ENCODE measurements at regions not wholly inside any gene's neighbourhood (a gene's known extent, or its start where the extent isn't known, plus 50 kb on each side); places are given as distances from the start of the nearest gene placed in this dataset.

- no peak for DNase-seq
Observed at GRCh38 chr4:104811727-104812126, 317.0 kb upstream of the CXXC4 start.

- no peak for DNase-seq
Observed at GRCh38 chr4:104815665-104816064, 321.0 kb upstream of the CXXC4 start.

DNA sequence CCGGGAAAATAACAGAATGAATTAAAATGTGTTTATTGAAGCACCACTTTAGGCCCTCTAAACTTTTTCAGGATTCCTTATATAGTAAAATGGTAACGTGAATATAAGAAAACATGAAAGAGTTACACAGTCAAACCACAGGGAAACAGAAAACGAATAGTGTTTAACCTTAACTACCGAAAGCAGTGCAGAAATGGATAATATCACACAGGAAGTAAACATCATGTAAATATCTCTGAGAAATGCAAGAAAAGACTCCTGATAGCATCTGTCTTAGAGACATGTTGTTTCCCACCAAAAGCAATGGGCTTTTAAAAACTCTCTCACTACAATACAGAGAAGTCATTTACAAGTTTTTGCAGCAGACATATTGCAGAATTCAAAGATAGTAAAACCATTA lies 323.9 kb upstream of the CXXC4 start:
- no peak for DNase-seq

- DNase-seq = no peak
Observed at GRCh38 chr4:104826171-104826570, 320.5 kb upstream of the TET2 start.

- no peak for DNase-seq
Observed at GRCh38 chr4:104829761-104830160, 316.9 kb upstream of the TET2 start.

- no peak for DNase-seq
Observed at GRCh38 chr4:104848597-104849225, 298.0 kb upstream of the TET2 start.

DNA sequence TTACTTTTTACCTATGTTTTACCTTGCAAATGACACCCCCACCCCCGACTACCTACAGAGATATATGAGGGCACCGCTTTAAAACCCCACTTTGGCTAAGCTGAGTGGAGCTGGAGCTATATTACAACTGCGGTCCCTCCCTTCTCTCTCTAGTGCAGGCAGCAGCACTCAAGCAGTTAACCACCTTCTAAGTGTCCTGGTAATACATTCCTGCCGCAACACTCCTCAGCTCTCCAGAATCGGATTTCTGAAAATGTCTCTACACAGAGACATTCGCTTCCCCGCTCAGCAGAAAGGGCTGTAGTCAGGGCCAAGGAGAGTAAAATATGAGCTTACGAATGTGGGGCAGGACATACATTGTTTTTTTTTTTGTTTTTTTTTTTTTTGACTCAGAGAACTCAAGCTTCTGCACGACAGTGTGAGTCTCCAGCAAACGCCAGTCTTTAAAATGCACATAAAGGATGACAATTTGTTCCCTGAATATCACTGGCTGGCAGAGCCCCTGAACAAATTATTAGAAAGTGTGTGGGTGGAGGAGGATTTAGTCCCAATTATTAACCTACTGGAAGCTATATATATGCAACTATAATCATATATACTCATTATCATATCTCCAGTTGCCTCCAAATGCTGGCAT lies 287.0 kb upstream of the TET2 start:
- DNase-seq = no peak

DNA sequence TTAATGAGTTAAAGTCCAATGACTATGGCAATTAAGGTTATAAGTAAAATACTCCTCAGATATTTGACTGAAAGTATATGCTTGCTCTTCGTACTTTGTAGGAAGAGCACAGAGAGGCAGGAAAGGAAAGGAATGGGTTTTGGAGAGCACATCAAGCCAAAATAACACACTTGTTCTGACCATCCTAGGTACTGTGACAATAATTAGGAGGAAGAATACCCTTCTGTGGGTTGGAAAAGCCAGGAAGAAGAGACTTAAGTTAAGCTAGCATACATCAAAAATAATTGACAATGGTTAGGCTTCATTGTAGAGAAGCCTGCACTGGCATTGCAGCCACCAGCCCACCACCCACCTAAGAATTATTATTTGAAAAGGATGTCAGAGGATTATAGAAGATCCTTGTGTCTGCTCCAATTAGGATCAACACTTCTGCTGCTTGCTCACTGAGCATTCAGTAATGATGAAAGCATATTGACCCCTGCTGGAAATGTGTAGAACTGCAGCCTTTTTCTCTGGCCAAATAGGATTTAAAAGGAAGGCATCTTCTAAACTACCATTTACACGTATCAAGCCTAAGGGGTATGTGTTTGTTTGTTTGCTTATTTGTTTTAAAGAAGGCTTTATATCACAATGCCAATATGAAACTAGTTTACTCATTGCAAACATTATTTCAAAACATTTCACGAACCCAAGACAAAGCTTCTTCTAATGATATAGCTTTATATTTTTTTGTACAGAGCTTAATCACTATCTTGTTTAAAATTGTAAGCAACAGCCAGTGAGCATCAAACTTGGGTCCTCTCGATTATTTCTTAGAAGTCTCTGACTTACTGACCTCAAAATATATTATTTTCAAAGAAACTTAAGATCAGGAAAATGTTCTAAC lies 286.2 kb upstream of the TET2 start:
- DNase-seq = peak in 2 of 6 experiments; percentile 1 to 4

- DNase-seq = no peak
Observed at GRCh38 chr4:104866809-104867208, 279.9 kb upstream of the TET2 start.

GRCh38 chr4:104868533-104868932 lies 278.1 kb upstream of the TET2 start:
- no peak for DNase-seq

DNA sequence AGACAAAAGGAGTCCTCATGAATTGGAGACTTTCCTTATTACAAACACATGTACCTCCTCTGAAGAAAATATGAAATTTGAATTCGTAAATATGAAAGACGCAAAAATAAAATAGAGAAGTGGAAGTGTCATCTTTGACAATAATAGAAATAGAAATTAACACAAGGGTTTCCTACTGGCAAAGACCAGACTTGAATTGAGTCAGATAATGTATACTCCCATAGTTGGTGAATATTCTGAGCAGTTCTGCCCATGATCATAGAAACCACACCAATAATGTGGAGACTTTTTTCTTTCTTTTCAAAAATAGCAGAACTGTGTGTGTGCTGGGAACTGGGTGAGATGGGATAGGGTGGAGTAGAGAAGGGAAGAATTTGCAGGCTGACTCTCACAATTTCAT lies 277.7 kb upstream of the TET2 start:
- DNase-seq = no peak

GRCh38 chr4:104869831-104870230 lies 276.8 kb upstream of the TET2 start:
- DNase-seq = no peak

- DNase-seq = no peak
Observed at GRCh38 chr4:104870495-104871233, 276.0 kb upstream of the TET2 start.

GRCh38 chr4:104878936-104879335 lies 267.7 kb upstream of the TET2 start:
- DNase-seq = no peak

GRCh38 chr4:104879367-104879766 lies 267.3 kb upstream of the TET2 start:
- DNase-seq = no peak

DNA sequence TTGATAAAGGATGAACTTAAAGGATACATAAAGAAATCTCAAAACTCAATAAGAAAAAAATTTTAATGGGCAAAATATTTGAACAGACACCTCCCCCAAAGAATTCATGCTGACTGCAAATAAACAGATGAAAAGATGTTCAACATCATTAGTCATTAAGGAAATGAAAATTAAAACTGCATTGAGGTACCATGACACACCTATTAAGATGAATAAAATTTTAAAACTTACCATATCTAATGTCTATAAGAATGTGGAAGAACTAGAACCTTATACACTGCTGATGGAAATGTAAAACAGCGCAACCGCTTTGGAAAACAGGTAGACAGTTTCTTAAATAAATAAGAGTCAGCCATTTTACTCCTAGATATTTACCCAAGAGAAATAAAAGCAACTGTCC lies 266.8 kb upstream of the TET2 start:
- no peak for DNase-seq

DNA sequence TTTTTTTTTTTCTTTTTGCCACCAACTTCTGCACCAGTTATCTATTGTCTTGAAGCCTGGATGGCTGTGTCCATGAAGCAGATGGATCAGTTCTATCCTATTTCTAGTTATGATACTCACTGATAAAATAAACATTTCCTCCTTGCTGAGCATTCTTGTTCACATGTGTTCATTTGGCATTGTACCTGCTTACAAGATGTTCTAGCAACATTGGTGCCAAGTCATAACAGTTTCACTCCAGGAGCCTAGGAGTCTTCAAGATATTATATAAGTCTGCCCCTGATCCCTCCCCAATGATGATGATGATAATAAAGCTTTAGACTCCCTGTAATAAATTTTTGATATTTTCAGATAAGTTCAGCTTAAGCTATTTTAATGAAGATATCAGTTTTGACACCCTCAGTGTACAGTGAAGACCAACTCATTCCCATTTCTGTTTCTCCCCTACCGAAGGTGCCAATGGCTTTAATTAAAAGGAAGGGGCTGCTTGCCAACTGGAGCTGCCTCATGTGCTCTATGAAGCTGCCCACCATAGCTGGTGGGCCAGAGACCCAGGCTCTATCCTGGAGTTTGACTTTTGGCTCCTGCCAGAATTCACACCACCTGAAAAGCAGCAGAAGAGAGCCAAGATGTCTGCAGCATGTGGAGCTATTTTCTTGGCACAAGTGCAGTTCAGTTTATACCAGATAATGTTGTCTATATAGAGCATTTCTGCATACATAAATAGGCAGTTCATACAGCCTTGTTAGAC lies 265.4 kb upstream of the TET2 start:
- no peak for DNase-seq

DNA sequence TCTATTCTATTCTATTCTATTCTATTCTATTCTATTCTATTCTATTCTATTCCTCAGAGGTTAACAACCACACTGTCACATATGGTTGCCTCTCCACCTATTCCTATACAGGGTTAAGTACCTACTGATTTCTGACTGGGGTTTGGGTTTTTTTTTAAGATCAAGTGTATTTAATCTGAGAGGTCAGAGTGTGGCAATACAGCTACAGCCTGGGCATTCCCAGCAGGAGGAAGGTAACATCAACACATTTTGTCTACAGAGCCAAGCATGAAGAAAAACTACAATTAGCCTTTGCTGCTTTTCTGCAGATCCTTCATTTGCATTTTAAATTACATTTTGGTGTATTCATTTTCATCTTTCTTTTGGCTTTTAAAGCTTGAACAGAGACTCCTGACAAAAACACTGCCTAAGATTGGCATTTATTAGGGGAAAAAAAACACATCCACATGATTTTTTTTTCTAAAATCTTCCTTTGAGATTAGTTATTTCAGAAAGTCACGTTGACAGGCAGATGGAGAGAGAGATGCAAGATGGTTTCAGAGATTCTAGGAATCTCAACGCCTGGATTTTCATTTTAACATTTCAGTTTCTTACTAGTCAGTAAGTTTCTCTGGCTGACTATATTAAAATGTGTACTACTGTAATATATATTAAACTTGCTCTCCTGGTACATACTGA lies 255.9 kb upstream of the TET2 start:
- DNase-seq = no peak

DNA sequence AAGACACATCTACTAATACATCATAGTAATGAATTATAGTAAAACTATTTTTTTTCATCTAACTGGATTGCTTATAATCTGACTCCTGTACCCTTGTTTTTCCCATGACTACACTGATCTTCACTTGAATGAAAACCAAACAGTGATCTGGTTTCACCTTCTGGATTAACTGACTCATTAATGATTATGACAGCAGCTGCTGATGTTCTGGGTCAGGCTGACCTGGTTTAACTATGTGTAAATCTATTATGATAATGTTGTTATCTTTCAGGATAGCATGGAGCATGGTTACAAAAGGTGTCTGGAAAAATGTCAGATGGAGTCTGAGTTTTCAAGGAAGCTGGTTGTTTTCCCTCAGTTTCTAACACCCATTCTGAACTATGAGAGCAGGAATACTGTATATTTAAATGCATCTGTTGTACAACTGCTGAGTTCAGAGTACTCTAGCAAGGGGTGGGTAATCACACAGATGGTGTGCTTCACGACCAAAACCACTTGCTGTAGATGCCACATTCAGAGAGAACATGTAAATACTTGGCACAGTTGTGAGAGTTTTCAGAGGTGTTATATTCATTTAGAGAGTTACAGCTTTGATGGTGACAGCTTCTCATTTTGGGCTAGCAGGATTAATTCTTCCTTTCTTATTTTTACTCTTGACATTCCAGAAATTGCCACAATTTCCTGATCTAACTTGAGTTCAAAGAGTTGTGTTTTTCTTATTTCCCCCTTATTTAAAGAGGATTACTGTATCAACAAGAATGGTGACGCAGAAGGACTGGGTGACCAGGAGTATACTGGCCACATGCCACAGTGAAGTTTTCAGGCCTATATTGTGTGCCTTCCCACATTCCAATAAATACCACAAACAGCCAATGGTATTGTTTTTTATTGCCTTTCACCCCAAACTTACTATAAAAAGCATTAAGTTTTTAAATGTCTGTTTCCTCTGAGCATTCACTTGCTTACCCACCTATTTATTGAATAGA lies 249.7 kb upstream of the TET2 start:
- DNase-seq = no peak

DNA sequence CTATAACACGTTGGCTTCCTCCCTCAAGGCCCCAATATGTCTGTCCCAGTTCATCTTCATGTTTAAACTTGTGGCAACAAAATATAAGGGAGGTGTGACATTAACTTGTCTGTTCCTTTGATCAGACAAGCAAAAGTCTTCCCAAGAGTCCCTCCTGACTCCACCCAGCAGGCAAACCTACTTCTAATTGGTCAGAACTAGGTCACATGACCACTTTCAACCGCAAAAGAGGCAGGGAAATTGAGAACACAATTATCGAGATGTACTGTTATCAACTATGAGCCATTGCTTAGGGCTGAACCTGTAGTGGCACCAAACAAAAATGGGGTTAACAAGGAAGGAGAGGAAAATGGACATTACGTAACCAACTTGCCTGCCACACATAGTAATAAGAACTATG lies 246.8 kb upstream of the TET2 start:
- DNase-seq = no peak

- no peak for DNase-seq
Observed at GRCh38 chr4:104901438-104901837, 245.2 kb upstream of the TET2 start.

All from stimulated activated naive CD4-positive, alpha-beta T cell (primary cell).